ENCODE measurements at regions not wholly inside any gene's neighbourhood (a gene's known extent, or its start where the extent isn't known, plus 50 kb on each side); places are given as distances from the start of the nearest gene placed in this dataset.

- TF ChIP-seq, protein P1, sequence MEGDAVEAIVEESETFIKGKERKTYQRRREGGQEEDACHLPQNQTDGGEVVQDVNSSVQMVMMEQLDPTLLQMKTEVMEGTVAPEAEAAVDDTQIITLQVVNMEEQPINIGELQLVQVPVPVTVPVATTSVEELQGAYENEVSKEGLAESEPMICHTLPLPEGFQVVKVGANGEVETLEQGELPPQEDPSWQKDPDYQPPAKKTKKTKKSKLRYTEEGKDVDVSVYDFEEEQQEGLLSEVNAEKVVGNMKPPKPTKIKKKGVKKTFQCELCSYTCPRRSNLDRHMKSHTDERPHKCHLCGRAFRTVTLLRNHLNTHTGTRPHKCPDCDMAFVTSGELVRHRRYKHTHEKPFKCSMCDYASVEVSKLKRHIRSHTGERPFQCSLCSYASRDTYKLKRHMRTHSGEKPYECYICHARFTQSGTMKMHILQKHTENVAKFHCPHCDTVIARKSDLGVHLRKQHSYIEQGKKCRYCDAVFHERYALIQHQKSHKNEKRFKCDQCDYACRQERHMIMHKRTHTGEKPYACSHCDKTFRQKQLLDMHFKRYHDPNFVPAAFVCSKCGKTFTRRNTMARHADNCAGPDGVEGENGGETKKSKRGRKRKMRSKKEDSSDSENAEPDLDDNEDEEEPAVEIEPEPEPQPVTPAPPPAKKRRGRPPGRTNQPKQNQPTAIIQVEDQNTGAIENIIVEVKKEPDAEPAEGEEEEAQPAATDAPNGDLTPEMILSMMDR (IDR thresholded peaks at IDR 0.05; ENCODE audit: low read depth, low read length, poor library complexity, severe bottlenecking): no peak
- no peak for TF ChIP-seq EZH2phosphoT487 (IDR thresholded peaks at IDR 0.05; ENCODE audit: borderline replicate concordance, low read length)
Measured at GRCh38 chr10:3935141-3935540, 150.1 kb upstream of the KLF6 start.
